Panc1 (cell line): ENCODE measurements at regions not wholly inside any gene's neighbourhood (a gene's known extent, or its start where the extent isn't known, plus 50 kb on each side); places are given as distances from the start of the nearest gene placed in this dataset.

ENCODE experiments used
- POLR2AphosphoS5 ChIP-seq: IDR thresholded peaks from 2 replicates; pipeline ENCODE4 v1.6.1; 2012; ENCODE audit warnings: mild to moderate bottlenecking, low read depth, low read length, moderate library complexity
- TF ChIP-seq, protein P1 (sequence below): fragments of 450-650 bp; IDR thresholded peaks from 2 replicates; pipeline ENCODE4 v1.5.1; 2017; ENCODE audit warnings: mild to moderate bottlenecking

DNA sequence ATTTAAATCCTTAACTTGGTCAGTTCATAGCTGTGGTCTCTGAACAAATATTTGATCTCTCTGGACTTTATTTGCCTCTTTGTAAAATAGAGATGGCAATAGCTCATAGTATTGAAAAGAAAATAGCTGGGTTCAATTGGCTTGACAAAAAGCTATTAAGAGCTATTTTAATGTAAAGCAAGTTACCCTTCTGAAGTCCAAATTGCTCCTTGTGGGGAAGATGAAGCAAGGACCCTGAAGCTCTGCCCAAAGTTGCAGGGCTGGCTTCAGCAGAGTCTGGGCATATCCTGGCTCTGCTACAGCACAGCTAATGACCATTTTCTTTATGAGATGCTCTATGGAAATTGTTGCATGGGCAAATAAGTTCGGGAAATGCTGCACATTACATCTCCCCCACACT lies 484.5 kb downstream of the TDRD3 start:
- TF ChIP-seq, protein P1, sequence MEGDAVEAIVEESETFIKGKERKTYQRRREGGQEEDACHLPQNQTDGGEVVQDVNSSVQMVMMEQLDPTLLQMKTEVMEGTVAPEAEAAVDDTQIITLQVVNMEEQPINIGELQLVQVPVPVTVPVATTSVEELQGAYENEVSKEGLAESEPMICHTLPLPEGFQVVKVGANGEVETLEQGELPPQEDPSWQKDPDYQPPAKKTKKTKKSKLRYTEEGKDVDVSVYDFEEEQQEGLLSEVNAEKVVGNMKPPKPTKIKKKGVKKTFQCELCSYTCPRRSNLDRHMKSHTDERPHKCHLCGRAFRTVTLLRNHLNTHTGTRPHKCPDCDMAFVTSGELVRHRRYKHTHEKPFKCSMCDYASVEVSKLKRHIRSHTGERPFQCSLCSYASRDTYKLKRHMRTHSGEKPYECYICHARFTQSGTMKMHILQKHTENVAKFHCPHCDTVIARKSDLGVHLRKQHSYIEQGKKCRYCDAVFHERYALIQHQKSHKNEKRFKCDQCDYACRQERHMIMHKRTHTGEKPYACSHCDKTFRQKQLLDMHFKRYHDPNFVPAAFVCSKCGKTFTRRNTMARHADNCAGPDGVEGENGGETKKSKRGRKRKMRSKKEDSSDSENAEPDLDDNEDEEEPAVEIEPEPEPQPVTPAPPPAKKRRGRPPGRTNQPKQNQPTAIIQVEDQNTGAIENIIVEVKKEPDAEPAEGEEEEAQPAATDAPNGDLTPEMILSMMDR: no peak
- no peak for TF ChIP-seq POLR2AphosphoS5
